HEK293 (cell line): ENCODE measurements at regions not wholly inside any gene's neighbourhood (a gene's known extent, or its start where the extent isn't known, plus 50 kb on each side); places are given as distances from the start of the nearest gene placed in this dataset.

Experiments used
- HIC1 ChIP-seq: fragments of 450-650 bp; formaldehyde crosslinking; IDR thresholded peaks from 2 replicates; pipeline ENCODE4 v1.5.1; 2016; ENCODE audit warnings: missing biosample characterization, missing genetic modification characterization
- PATZ1 ChIP-seq: fragments of 450-650 bp; formaldehyde crosslinking; IDR thresholded peaks from 2 replicates; pipeline ENCODE4 v1.5.1; 2016; ENCODE audit warnings: missing biosample characterization, missing genetic modification characterization
- PRDM2 ChIP-seq: fragments of 450-650 bp; formaldehyde crosslinking; IDR thresholded peaks from 2 replicates; pipeline ENCODE4 v1.5.1; 2016; ENCODE audit warnings: missing biosample characterization, missing genetic modification characterization, borderline replicate concordance
- SETDB1 ChIP-seq: IDR thresholded peaks from one replicate; pipeline ENCODE4 v1.6.1; 2017; ENCODE audit warnings: mild to moderate bottlenecking, low read length, moderate library complexity, mixed read lengths; ENCODE audit not compliant: insufficient read length
- WT1 ChIP-seq: fragments of 450-650 bp; formaldehyde crosslinking; IDR thresholded peaks from 2 replicates; pipeline ENCODE4 v1.5.1; 2016; ENCODE audit warnings: missing biosample characterization, missing genetic modification characterization
- ZBTB26 ChIP-seq: fragments of 450-650 bp; formaldehyde crosslinking; optimal IDR thresholded peaks from 2 replicates; pipeline ENCODE3; 2016; ENCODE audit warnings: missing biosample characterization, mild to moderate bottlenecking, missing genetic modification characterization
- ZBTB49 ChIP-seq: fragments of 450-650 bp; formaldehyde crosslinking; IDR thresholded peaks from 2 replicates; pipeline ENCODE4 v1.5.1; 2016; ENCODE audit warnings: missing biosample characterization, missing genetic modification characterization, low read depth
- ZNF169 ChIP-seq: fragments of 450-650 bp; formaldehyde crosslinking; IDR thresholded peaks from 2 replicates; pipeline ENCODE4 v1.5.1; 2016; ENCODE audit warnings: missing biosample characterization, missing genetic modification characterization
- ZNF211 ChIP-seq: fragments of 450-650 bp; formaldehyde crosslinking; IDR thresholded peaks from 2 replicates; pipeline ENCODE4 v1.5.1; 2016; ENCODE audit warnings: low read depth, missing biosample characterization, missing genetic modification characterization
- ZNF214 ChIP-seq: fragments of 450-650 bp; formaldehyde crosslinking; IDR thresholded peaks from 2 replicates; pipeline ENCODE4 v1.5.1; 2017; ENCODE audit warnings: missing biosample characterization, mild to moderate bottlenecking, missing genetic modification characterization, borderline replicate concordance
- ZNF26 ChIP-seq: fragments of 450-650 bp; formaldehyde crosslinking; IDR thresholded peaks from 2 replicates; pipeline ENCODE4 v1.5.1; 2016; ENCODE audit warnings: missing biosample characterization, missing genetic modification characterization
- ZNF324 ChIP-seq: fragments of 450-650 bp; formaldehyde crosslinking; IDR thresholded peaks from 2 replicates; pipeline ENCODE4 v1.5.1; 2016; ENCODE audit warnings: missing biosample characterization, missing genetic modification characterization
- ZNF341 ChIP-seq: fragments of 450-650 bp; formaldehyde crosslinking; IDR thresholded peaks from 2 replicates; pipeline ENCODE4; 2016; ENCODE audit warnings: low read depth, missing biosample characterization, missing genetic modification characterization
- ZNF350 ChIP-seq: fragments of 450-650 bp; formaldehyde crosslinking; IDR thresholded peaks from 2 replicates; pipeline ENCODE4 v1.5.0; 2017; ENCODE audit warnings: missing biosample characterization, mild to moderate bottlenecking, missing genetic modification characterization
- ZNF394 ChIP-seq: fragments of 450-650 bp; formaldehyde crosslinking; IDR thresholded peaks from 2 replicates; pipeline ENCODE4 v1.5.1; 2016; ENCODE audit warnings: missing biosample characterization, missing genetic modification characterization, mild to moderate bottlenecking, moderate library complexity, borderline replicate concordance
- ZNF473 ChIP-seq: fragments of 450-650 bp; formaldehyde crosslinking; IDR thresholded peaks from 2 replicates; pipeline ENCODE4 v1.5.1; 2017; ENCODE audit warnings: missing biosample characterization, missing genetic modification characterization
- ZNF529 ChIP-seq: fragments of 450-650 bp; formaldehyde crosslinking; IDR thresholded peaks from 2 replicates; pipeline ENCODE4 v1.5.1; 2017; ENCODE audit warnings: missing genetic modification characterization, missing biosample characterization; ENCODE audit not compliant: insufficient replicate concordance
- ZNF571 ChIP-seq: fragments of 450-650 bp; formaldehyde crosslinking; IDR thresholded peaks from 2 replicates; pipeline ENCODE4 v1.5.0; 2017; ENCODE audit warnings: missing biosample characterization, missing genetic modification characterization
- ZNF692 ChIP-seq: fragments of 450-650 bp; formaldehyde crosslinking; IDR thresholded peaks from 2 replicates; pipeline ENCODE4 v1.5.1; 2016; ENCODE audit warnings: missing biosample characterization, missing genetic modification characterization
- ZNF701 ChIP-seq: fragments of 450-650 bp; formaldehyde crosslinking; IDR thresholded peaks from 2 replicates; pipeline ENCODE4 v1.5.1; 2016; ENCODE audit warnings: missing biosample characterization, missing genetic modification characterization
- ZNF791 ChIP-seq: fragments of 450-650 bp; formaldehyde crosslinking; IDR thresholded peaks from 2 replicates; pipeline ENCODE4 v1.5.1; 2016; ENCODE audit warnings: missing biosample characterization, missing genetic modification characterization

GRCh38 chr20:56925082-56925830 is 296.1 kb downstream of the TFAP2C start (continued):
- TF ChIP-seq ZBTB26 (tag by site-specific recombination), result peak; percentile 89
- no peak for TF ChIP-seq PRDM2 (tag by site-specific recombination)
- no peak for TF ChIP-seq ZNF26 (tag by site-specific recombination)
- no peak for TF ChIP-seq SETDB1
- peak; percentile 72 for TF ChIP-seq ZNF692 (tag by site-specific recombination)
- no peak for TF ChIP-seq ZNF791
- peak; percentile 91 for TF ChIP-seq HIC1 (tag by site-specific recombination)
- peak; percentile 53; the same call in 1 of the 2 replicates for TF ChIP-seq ZNF394
- no peak for TF ChIP-seq ZNF350
- TF ChIP-seq ZNF169, result no peak
- no peak for TF ChIP-seq ZBTB49 (tag by site-specific recombination)
- no peak for TF ChIP-seq ZNF214
- TF ChIP-seq ZNF341 (tag by site-specific recombination), result peak; percentile 41; the same call in 1 of the 2 replicates
- TF ChIP-seq ZNF701 (tag by site-specific recombination), result no peak
- TF ChIP-seq ZNF473 (tag by site-specific recombination), result no peak
- no peak for TF ChIP-seq ZNF529
- no peak for TF ChIP-seq ZNF571 (tag by site-specific recombination)
- TF ChIP-seq ZNF211 (tag by site-specific recombination), result no peak
- TF ChIP-seq WT1 (tag by site-specific recombination), result peak; percentile 74
- peak; percentile 60 for TF ChIP-seq ZNF324 (tag by site-specific recombination)
- TF ChIP-seq PATZ1 (tag by site-specific recombination), result peak; percentile 93
